Glomerular endothelial cell (primary cell): ENCODE measurements at regions not wholly inside any gene's neighbourhood (a gene's known extent, or its start where the extent isn't known, plus 50 kb on each side); places are given as distances from the start of the nearest gene placed in this dataset.

Experiments
- DNase-seq: peaks from one replicate; pipeline ENCODE4 v3.0.0-alpha.2; 2011; ENCODE audit warnings: low read depth, low spot score; ENCODE audit errors: extremely low read depth

DNA sequence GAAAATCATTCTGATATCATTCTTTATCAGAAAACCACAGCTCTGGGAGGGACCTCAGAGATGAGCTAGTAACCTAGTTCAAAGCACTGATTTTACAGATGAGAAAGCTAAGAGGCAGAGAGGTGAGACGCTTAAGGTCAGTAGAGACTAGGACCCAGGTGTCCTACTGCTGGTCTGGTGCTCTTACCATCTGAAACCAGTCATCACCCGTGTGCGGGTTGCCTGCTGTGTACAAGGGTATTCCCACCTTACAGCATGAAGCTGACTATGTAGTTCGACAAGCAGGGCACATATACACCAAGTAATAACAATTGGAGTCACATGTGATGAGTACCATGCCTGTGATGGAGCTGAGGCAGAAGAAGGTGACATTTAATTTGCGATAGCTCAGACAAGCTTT is 133.7 kb downstream of the ADAMTS15 start:
- no peak for DNase-seq

GRCh38 chr11:130582981-130583380 is 134.5 kb downstream of the ADAMTS15 start:
- DNase-seq = no peak

DNA sequence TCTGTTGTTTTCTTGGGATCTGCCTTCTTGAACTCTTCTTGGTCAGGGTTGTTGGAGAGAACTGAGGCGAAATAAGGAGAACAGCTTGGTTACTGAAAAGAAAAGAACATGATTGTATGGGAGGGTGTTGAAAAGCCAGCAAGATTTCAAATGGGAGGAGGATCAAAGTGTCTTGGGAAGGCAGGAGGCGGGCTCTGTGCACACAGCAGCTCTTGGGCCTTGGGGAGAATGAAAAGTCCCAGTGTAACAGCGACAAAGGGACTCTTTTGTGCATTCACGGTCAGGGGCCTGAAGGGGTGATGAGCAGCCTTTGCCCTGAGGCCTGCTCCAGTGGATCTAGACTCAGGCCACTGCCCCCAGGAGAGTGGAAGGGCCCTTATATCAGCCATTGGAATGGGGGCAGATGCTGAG is 135.4 kb downstream of the ADAMTS15 start:
- no peak for DNase-seq

DNA sequence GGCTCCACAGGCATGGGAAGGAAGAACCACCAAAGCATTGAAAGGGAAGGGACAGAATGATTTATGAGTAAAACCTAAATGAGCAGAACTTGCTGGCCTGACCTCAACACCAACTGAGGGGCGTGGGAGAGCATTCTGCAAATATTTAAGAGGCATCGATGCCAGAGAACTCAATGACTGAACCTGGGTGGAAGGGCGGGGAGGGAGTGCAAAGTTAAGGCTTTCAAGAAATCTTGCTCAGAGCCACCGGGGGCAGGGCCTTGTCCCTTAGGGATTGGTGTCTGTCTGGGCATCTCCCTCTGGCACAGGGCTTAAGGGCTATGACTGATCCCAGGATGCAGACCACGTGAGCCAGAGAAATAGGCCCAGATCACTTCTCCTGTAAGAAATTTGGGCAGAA is 137.1 kb downstream of the ADAMTS15 start:
- DNase-seq = no peak

- DNase-seq = no peak
These were observed 139.2 kb downstream of the ADAMTS15 start for GRCh38 chr11:130587658-130588057.

DNA sequence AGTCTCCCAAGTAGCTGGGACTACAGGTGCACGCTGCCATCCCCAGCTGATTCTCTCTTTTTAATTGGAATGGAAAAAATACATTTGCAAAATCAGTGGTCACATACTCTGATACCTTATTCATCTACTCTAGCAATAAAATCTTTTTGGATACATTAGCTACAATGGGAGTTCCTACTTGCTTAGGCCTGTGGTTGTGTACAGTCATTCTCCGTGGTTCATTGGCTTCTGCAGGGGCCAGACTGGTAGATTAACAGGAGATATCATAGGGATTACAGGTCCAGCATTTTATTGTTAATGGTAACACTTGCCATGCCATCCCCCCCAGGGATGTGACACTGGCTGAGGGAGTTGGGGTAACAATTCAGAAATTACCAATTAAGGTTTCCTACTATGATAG is 140.0 kb downstream of the ADAMTS15 start:
- no peak for DNase-seq

- DNase-seq = no peak
These were observed 143.6 kb downstream of the ADAMTS15 start for GRCh38 chr11:130592056-130592455.

DNA sequence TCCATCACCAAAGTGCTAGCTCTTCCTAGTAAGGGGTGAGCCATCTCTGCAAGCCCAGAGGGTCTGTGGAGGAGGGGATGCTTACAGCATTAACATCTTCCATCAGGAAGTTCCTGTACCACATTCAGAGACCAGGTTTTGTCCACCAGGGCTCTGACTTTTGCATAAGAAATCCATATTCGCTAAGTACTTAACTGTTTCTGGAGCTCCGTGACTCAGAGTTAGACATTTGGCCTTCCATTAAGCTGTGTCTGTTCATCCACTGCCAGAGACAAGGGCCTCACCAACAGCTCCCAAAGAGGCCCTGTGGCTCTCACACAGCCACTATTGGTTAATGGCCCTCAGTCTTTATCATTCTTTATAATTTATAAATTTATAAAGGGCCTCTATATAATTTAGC is 144.6 kb downstream of the ADAMTS15 start:
- no peak for DNase-seq

- no peak for DNase-seq
These were observed 150.0 kb downstream of the ADAMTS15 start for GRCh38 chr11:130598433-130598832.

- no peak for DNase-seq
These were observed 150.7 kb downstream of the ADAMTS15 start for GRCh38 chr11:130599073-130599654.

- no peak for DNase-seq
These were observed 151.7 kb downstream of the ADAMTS15 start for GRCh38 chr11:130600139-130600538.

DNA sequence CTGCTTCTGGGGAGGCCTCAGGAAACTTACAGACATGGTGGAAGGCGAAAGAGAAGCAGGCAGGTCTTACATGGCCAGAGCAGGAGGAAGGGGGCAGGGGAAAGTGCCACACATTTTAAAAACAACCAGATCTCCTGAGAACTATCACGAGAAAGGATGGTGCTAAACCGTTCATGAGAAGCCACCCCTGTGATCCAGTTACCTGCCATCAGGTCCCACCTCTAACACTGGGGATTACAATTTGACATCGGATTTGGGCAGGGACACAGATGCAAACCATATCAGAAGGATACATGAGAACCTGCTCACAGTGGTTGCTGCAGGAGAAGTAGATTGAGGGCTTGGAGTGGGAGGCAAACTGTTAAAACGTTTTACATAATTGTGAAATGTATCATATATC is 152.2 kb downstream of the ADAMTS15 start:
- DNase-seq = no peak

- DNase-seq = no peak
These were observed 152.7 kb downstream of the ADAMTS15 start for GRCh38 chr11:130601141-130601540.

DNA sequence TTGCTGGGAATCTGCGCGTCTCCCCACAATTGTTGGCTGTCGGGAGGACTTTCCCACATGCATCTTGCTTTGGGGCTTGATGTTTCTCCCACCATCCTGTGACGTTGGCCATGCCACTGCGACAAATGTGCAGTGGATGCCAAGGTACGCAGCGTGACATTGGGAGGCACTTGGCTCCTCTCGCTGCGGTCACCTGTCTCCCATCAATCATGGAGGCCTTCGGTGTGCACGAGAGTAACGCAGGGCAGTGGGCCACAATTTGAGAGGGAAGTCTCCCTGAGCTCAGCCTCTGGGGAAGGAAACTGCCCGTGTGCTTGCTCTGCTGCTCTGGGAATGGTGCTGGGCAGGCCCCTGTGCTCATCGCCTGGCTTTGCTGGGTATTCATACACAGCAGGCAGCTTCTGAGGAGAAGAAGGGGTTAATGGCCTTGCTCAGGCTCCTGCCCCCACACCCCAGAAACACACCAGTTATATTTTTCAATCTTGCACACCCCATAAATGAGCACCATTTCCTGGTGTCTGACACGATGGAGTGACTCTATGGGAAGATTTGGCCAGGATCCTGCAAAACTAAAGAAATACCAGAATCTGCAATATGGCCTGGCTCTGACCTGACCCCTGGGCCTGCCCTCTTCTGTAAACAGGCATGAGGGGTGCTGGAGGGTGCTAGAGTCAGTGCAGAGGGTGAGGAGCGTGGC is 153.5 kb downstream of the ADAMTS15 start:
- DNase-seq = no peak

GRCh38 chr11:130602641-130603334 is 154.3 kb downstream of the ADAMTS15 start:
- DNase-seq = no peak

DNA sequence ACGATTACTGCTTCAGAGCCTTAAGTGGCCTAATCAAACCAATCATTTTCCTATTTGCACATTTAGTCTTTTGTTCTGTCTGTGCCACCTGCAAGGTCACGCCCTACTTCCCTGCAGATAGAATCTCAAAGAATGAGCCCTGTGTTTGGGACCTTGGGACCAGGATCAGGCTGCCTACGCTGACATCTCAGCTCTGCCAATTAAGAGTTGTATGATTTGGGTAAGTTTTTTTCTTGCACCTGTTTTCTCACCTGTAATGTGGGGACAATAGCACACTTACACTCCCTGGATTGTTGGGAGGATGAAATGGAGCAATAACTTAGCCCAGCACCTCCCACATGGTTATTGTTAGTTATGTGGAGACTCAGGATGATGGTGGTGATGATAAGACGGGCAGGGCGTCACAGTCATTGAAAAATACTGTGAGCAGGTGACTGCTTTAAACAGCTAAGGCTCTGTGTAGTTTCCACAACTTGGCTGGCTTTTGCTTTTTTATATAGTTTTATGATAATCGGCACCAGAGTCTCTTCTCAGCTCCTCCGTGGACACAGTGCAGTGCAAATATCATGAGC is 155.0 kb downstream of the ADAMTS15 start:
- DNase-seq = no peak

DNA sequence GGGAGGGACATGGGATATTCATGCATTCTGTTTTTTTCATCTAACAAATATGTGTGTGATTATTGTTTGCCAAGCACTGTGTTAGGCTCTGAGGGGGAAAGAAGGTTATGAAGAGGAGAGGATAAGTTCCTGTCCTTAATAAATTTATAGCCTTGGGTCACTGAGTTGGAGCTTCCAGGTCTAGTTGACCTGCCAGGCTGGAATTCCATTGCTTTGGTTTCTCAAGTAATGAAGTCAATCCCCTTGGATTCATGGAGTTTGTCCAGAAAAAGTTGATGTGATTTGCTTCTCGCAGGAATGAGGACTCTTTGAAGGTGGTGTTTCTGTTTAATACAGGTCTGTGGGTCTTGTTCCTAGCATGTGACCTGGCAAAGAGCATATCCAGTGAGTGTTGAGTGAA is 156.2 kb downstream of the ADAMTS15 start:
- DNase-seq = no peak

DNA sequence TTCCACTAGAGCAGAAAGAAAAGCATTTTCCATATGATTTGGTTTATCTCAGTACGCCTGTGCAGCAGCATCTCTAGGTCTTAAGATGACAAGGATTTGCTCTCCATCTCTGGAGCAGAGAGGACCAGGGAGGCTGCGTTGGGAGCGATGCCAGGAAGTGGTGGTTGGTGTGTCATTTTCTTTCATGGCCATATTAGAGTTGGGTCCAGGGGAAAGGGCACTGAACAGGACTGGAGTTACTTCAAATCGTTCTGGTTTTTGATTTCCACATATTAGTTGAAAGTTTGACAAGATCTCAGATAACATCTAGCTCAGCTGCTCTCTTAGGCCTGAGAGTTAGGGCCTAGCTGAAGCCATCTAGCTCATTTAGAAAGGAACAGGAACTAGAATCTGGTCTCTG is 157.7 kb downstream of the ADAMTS15 start:
- no peak for DNase-seq

- DNase-seq = no peak
These were observed 158.5 kb downstream of the ADAMTS15 start for GRCh38 chr11:130606781-130607511.

DNA sequence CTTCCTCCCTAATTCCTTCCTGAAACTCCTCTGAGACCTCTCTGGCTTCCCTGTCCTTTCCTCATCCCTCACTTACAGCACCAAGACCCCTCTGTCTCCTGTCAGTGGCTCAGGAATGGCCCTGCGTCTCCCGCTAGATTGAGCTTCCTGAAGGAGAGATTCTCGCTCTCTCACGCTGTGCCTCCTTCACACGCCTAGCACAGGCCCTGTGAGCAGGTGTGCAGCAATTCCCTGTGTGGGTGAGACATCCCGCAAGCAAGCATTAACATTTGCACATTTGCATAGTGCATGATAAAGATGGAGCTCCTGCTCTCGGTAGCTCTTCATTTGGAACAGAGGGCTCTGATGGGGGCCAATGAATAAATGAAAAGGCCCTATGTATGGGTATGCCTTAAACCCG is 159.8 kb downstream of the ADAMTS15 start:
- no peak for DNase-seq
